Midbrain (tissue), 1 donor: ENCODE measurements at regions not wholly inside any gene's neighbourhood (a gene's known extent, or its start where the extent isn't known, plus 50 kb on each side); places are given as distances from the start of the nearest gene placed in this dataset.
"Not testable (repeated sequence)": the region's sequence is repeated elsewhere in the genome, so short reads cannot be mapped to it uniquely, and the experiment has no call there.

Source experiments
- DNase-seq: peaks from one replicate; lab custom pipeline; 2025; lab: John Stamatoyannopoulos, UW

- DNase-seq, result no peak
Observed at GRCh38 chr20:29296256-29297230, 1960.9 kb upstream of the DEFB115 start.

GRCh38 chr20:29297411-29298270 lies 1959.8 kb upstream of the DEFB115 start:
- DNase-seq, result no peak

DNA sequence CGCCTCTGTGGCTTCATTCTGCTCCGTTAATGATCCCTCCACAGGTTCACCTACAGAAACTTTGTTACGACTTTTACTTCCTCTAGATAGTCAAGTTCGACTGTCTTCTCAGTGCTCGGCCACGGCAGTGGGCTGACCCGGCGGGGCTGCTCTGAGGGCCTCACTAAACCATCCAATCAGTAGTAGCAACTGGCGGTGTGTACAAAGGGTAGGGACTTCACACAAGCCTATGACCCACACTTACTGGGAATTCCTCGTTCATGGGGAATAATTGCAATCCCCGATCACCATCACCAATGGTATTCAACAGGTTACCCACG lies 1959.2 kb upstream of the DEFB115 start:
- no peak for DNase-seq

GRCh38 chr20:29298759-29299613 lies 1958.5 kb upstream of the DEFB115 start:
- no peak for DNase-seq

- no peak for DNase-seq
Observed at GRCh38 chr20:29299811-29300578, 1957.5 kb upstream of the DEFB115 start.

GRCh38 chr20:29300579-29301551 lies 1956.6 kb upstream of the DEFB115 start:
- no peak for DNase-seq

DNA sequence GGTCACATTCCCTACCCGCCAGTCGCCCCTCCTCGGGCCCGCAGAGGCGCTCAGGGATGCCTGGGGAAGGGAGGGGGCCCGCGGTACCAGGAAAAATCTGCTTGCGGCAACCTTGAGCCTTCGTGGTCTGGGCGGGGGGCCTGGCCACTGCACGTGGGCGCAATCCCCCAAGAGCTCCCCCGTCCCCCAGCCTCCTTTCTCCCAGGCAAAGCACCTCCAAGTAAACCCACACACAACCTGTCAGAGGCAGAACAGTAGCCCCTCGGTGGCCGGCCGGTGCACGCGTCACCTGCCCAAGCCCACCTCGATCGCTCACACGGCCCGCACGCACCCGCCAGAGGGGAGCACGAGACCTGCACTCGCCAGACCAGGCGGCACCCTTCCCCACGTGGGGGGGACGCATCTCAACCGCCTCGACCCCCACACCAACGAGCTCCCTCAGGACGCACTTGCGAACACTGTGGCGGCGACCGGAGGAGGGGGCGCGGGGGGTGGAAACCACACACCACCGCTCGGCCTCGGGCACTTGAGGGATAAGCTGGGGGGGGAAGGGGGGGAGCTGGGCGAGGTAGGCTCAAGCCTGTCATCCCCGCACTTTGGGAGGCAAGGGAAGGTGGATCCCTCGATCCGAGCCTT lies 1955.7 kb upstream of the DEFB115 start:
- no peak for DNase-seq

GRCh38 chr20:29302979-29303644 lies 1954.4 kb upstream of the DEFB115 start:
- DNase-seq, result no peak

- no peak for DNase-seq
Observed at GRCh38 chr20:29306390-29307072, 1950.9 kb upstream of the DEFB115 start.

DNA sequence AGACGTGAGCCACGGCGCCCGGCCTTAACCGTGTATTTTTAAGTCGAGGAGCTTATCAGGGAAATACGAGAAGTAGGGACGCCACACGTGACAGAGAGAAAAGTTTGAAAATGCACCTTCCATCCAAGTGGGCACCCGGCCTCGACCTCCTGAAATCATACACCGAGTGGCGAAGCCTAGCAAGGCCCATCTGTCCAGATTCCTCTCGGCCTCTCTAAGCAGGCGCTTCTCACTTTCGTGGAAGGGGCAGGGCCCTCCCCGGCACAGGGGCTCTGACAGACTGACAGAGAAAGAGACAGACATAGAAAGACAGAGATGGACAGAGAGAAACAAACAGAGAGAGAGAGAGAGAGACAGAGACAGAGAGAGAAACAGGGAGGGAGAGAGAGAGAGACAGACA lies 1950.0 kb upstream of the DEFB115 start:
- not testable (repeated sequence) for DNase-seq

DNA sequence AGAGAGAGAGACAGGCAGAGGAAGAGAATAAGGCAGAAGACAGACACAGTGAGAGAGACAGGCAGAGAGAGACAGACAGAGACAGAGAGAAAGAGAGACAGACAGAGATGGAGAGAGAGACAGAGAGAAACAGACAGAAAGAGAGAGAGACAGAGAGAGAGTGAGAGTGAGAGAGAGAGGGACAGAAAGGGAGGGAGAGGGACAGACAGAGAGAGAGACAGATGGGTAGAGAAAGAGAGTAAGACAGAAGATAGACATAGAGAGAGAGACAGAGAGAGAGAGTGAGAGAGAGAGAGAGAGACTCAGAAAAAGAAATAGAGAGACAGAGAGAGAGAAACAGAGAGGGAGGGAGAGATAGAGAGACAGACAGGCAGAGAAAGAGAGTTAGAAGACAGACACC lies 1948.5 kb upstream of the DEFB115 start:
- not testable (repeated sequence) for DNase-seq

DNA sequence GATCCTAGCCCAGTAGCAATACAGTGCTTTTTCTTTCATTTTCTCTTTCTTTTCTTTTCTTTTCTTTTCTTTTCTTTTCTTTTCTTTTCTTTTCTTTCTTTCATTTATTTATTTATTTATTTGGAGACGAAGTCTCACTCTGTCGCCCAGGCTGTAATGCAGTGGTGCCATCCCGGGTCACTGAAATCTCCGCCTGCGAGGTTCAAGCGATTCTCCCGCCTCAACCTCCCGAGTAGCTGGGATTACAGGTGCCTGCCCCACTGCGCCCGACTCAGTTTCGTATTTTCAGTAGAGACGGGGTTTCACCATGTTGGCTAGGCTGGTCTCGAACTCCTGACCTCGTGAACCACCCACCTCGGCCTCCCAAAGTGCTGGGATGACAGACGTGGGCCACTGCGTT lies 1948.0 kb upstream of the DEFB115 start:
- DNase-seq, result not testable (repeated sequence)

- not testable (repeated sequence) for DNase-seq
Observed at GRCh38 chr20:29311046-29311445, 1946.4 kb upstream of the DEFB115 start.

DNA sequence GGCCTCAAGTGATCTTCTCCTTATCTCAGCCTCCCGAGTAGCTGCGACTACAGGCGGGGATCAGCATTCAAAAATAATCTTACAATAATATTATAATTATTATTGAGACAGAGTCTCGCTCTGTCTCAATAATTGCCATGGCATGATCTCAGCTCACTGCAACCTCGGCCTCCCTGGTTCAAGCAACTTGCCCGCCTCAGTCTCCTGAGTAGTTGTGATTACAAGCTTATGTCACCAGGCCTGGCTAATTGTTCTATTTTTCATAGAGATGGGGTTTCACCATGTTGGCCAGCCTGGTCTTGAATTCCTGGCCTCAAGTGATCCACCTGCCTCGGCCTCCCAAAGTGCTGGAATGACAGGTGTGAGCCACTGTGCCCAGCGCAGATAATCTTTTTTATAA lies 1944.8 kb upstream of the DEFB115 start:
- DNase-seq, result not testable (repeated sequence)

- no peak for DNase-seq
Observed at GRCh38 chr20:29313481-29313880, 1944.0 kb upstream of the DEFB115 start.

GRCh38 chr20:29314294-29314693 lies 1943.2 kb upstream of the DEFB115 start:
- no peak for DNase-seq

DNA sequence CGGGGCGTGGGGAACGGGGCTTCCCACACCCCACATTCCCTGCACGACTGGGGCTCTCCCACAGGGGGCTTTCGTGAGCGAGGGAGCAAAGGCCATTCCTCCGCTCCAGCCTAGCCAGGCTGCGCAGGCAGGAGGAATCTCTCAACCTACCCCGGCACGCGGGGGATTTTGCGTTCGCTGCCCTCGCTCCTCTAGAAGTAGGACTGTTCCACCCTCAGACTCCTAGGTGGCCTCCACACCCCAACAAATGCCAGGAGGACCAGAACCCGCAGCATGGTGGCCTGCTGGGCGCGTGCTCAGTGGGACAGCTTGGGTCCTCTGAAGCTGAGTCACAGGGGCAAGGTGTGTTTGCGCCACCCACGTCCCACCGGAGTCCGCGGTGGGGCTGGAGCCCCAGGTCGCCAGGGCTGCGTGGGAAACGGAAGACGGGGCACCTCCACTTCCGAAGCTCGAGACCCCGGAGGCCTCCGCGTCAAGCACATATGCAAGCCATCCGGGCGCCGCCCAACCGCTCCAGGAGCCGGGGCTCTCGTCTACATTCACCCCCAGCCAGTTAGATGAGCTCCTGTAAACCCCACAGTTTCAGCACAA lies 1938.5 kb upstream of the DEFB115 start:
- no peak for DNase-seq

DNA sequence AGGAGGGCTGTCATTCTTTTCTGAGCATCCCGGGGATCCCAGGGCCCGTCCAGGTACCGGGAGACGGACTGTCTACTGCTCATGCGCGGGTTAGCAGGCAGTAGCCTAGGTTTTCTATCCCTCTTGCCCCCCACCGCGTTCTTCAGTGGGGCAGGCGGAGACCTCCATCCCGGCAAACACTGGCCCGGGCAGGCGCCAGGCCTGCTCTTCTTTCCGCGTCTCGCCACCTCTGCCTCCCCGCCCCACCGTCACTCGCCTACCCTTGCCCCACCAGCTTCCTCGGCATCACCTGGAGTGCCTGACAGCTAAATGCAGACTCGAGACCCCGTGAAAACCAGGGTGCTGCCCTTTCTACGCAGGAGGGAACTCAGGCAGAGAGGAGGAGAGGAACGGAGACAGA lies 1937.7 kb upstream of the DEFB115 start:
- DNase-seq, result no peak
